Fibroblast of lung (primary cell): ENCODE measurements at regions not wholly inside any gene's neighbourhood (a gene's known extent, or its start where the extent isn't known, plus 50 kb on each side); places are given as distances from the start of the nearest gene placed in this dataset.

Source experiments
- EZH2 ChIP-seq: IDR thresholded peaks from 2 replicates; pipeline ENCODE4 v1.5.1; 2012; ENCODE audit warnings: low read length, control low read depth, mild to moderate bottlenecking; ENCODE audit errors: missing control alignments
- TF ChIP-seq, protein P1 (sequence below), 2 donors: IDR thresholded peaks in 1 of 2; conservative IDR thresholded peaks in 1 of 2; 1 replicate in 1 of 2; 2 replicates in 1 of 2; pipeline ENCODE4 v1.5.1; 2011 to 2012; ENCODE audit warnings: low read length in 2 of 2, control low read depth in 1 of 2, inconsistent platforms in 1 of 2, low read depth in 1 of 2, mild to moderate bottlenecking in 1 of 2

DNA sequence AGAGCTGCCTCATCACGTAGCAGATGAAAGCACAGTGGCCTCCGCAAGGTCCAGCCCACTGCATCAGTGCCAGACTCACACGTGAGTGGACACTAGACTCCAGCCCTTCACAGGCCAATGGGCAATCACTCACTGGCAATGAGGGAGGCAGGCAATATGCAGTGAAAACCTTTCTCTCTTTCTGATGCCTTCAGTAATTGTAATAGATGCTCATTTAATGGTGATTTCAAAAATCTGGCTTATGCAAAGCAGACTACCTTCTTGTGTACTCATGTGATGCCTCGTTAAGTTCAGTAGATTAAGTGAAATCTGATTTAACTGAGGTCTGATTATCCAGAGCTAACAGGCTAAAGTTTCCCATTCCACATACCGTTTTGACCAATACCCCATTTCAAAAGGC, 546.9 kb downstream of the MIAT start:
- TF ChIP-seq, protein P1, sequence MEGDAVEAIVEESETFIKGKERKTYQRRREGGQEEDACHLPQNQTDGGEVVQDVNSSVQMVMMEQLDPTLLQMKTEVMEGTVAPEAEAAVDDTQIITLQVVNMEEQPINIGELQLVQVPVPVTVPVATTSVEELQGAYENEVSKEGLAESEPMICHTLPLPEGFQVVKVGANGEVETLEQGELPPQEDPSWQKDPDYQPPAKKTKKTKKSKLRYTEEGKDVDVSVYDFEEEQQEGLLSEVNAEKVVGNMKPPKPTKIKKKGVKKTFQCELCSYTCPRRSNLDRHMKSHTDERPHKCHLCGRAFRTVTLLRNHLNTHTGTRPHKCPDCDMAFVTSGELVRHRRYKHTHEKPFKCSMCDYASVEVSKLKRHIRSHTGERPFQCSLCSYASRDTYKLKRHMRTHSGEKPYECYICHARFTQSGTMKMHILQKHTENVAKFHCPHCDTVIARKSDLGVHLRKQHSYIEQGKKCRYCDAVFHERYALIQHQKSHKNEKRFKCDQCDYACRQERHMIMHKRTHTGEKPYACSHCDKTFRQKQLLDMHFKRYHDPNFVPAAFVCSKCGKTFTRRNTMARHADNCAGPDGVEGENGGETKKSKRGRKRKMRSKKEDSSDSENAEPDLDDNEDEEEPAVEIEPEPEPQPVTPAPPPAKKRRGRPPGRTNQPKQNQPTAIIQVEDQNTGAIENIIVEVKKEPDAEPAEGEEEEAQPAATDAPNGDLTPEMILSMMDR (conservative IDR thresholded peaks at IDR 0.05 in 1 of 2, IDR thresholded peaks at IDR 0.05 in 1 of 2; ENCODE audit: low read depth in 1 of 2, low read length in 2 of 2), result no peak
- TF ChIP-seq EZH2, result no peak
